NCI-H2171 (cell line): ENCODE measurements at regions not wholly inside any gene's neighbourhood (a gene's known extent, or its start where the extent isn't known, plus 50 kb on each side); places are given as distances from the start of the nearest gene placed in this dataset.
"Not testable (repeated sequence)": the region's sequence is repeated elsewhere in the genome, so short reads cannot be mapped to it uniquely, and the experiment has no call there.

Experiments used
- DNase-seq: peaks from one replicate; lab custom pipeline; 2025; lab: John Stamatoyannopoulos, UW

DNA sequence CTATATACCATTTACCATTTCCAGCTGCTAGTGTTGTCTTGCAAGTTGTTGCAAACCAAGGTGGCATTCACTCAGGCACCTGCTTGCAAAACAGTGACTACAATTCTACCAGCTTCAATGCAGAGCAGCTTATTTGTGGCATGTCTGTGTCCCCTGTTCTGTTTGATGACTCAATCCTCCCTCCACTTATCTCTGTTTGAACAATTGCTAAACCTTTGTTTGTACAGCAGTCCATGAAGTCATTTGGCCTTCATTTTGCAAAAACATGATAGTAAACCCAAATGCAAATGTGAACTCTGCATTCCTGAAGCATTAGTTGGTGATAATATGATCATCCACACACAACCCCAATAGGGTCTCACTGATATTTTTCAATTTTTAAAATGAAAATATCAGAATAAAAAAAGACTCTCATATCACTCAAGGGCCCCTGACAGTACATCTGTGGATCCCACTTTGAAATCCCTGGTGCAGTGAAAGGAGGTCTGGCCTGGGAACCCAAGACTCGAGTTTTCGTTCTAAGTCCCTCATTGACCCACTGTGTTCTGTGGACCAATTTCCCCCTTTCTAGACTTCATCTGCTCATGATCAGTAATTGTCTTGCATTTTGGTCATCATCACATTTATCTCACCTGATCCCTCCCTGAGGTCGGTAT, 425.4 kb downstream of the RPS24 start:
- no peak for DNase-seq

DNA sequence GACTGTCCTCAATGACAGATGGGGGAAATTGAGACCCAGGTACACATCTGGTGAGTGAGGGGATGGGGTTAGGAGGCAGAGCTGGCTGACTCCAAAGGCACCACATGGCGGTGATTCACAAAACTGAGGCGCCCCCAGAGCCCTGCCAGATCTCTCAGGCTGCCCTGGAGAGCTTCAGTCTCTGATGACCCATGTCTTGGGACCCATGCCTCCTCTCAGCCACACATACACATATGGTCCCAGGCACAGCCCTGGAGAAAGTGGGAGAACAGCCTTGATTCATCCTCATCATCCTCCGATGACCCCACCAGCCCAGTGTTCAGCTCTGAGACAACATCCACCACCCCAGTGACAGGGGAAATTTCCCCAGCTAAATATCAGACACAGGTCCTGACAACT, 426.0 kb downstream of the RPS24 start:
- DNase-seq = no peak

DNA sequence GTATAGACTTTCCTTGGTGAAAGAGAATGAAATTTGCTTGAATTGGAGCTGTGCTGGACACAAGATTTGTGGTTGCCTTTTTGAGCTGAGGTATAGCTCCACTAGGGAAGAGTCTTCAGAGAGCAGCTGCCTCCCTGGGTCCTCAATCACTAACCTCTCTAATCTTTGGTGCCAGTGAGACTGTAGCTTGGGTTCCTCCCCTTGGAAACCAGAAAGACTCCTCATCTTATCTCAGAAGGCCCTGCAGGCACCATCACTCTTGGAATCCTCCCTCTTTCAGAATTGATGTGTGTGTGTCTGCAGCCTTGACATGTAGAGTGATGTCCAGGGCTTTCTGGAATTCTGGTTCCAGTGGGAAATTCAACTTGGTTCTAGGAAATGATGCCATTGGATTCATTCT, 426.5 kb downstream of the RPS24 start:
- DNase-seq = no peak

DNA sequence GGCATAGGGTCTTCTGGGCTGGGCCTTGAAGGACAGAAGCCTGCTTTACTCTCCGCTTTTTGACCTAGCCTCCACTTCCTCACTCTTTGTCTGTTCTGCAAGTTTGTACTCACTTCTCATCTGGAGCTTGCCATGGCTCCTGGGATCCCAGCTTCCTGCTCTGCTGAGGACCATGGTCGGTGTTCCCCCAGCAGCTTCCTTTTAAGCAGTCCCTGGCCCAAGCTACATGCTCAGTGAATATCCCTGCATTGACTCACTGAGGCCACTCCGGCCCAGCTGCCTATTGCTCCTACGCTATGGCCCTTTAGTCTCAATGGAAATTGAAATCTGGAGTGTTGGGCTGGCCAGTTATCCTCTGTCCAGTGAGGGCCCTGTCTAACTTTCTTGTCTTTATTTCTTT, 427.7 kb downstream of the RPS24 start:
- DNase-seq = no peak

DNA sequence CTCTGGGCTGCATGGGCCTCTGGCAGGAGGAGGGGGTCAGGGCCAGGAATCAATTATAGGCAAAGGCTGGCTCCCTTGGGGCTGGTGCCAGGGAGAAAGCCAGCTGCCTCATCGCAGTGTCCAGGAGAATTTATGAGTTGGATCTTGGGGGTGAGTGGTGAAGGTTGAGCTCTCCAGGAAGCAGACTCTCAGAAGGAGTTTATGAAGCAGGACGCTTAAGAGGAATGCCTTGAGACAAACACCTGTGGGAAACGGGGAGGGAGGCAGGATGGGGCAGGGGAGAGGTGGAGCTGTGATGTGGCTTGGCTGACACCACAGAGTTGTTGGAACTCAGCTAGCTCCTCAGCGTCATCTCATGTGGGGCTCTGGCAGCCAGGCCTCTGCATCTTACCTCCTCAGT, 428.5 kb downstream of the RPS24 start:
- DNase-seq = no peak

DNA sequence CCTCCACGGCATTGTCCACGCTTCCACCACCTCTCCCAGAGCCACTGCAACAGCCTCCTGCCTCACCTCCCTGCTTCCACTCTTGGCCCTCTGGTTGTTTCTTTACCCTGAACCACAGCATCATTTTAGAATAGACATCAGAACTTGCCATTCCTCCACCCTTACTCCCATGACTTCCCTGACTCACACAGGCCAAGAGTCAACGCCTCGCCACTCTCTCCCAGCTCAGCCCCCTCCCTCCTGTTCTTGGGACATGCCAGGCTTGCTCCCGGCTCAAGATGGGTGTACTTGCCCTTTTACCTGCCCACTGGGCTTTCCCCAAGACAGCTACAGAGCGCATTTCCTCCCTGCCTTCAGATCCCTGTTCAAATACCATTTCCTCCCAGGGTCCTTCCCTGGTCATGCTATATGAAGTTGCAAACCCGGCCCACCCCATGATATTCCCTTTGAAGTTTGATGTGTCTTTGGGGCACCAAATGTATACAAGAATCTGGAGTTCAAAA, 429.1 kb downstream of the RPS24 start:
- no peak for DNase-seq

DNA sequence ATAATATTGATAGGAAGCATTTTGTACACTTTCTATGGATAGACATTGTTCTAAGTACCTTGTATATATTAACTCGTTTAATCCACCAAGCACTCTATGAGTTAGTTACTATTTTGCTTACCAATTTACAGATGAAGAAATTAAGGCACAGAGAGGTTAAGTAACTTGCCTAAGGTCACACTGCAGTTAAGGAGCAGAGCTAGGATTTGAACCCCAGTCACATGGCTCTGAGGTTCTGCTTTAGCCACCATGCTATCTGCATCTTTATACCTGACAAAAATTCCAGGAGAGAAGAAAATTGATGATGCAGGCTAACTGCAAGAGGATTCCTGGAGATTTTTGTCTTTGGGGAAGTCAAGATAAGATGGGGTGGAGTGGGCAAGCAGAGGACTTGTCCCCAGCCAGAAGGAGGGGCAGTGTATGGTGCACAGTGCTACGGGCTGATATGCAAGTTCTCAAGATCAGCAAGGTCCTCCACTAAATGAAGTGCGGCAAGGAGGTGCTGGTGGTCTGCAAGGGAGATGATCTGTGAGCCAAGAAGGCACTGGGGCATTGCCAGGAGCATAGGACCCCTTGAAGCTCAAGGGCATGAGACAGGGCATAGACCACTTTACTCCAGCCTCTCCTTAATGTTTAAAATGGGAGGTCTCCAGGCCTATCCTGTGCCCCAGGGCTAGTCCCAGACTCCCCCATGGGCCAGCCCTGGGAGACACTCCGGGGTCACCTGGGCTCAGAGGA, 430.6 kb downstream of the RPS24 start:
- no peak for DNase-seq

DNA sequence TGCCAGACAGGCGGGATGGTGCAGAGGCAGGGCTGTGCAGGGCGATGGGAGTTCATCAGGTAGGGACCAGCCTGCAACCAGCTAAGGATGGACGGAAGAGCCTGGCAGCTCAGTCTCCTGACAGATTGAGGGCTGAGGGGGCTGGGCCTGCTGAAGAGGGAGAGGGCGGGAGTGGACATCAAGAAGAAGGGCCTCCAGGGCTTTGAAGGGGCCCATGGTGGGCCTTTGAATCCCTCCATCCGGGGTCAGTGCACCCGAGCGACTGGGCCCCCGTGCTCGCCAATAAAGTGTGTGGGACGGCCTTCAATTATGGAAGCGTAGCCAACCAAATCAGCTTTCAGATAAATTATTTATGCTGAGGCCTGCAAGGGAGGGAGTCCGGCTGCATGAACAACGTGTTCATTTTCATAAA, 431.2 kb downstream of the RPS24 start:
- no peak for DNase-seq

DNA sequence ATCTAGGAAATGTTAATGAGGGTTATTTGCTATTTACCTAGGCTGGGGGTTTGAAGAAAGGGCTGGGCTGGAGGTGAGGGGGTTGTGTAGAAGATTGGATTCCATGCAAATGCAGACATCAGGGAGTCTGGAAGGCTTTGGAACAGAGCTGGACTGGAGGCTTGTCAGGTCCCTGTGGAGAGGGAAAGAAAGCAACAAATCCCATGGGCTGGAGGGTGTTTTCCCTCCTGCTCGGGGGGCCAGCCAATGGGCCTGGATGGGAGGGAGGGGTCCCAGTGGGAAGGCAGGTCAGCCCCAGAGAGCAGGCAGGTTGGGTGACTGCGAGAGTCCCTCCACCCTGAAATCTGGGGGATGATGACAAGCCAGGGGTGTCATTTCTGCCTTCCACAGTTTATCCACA, 431.8 kb downstream of the RPS24 start:
- no peak for DNase-seq

DNA sequence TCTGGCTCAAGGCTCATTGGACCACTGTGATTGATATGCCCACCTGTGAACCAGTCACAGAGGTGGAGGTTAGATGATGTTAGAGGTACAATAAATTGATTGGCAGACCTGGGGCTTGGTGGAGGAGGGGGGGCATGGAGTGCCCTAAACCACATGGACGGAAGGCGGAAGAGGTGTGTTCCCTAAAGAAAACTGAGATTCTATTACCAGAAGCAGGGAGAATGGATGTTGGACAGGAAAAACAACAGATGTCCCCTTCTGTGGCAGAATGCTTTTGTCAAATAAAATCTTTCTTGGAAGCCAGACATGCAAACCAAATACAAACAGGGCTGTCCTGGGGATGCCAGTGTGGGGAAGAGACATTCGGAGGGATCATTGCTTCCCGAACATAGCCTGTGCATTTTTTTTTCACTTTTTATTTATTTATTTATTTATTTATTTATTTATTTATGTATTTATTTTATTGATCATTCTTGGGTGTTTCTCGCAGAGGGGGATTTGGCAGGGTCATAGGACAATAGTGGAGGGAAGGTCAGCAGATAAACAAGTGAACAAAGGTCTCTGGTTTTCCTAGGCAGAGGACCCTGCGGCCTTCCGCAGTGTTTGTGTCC, 433.9 kb downstream of the RPS24 start:
- DNase-seq = peak; percentile 83

DNA sequence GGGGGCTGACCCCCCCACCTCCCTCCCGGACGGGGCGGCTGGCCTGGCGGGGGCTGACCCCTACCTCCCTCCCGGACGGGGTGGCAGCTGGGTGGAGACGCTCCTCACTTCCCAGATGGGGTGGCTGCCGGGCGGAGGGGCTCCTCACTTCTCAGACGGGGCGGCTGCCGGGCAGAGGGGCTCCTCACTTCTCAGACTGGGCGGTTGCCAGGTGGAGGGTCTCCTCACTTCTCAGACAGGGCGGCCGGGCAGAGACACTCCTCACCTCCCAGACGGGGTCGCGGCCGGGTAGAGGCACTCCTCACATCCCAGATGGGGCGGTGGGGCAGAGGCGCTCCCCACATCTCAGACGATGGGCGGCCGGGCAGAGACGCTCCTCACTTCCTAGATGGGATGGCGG, 435.1 kb downstream of the RPS24 start:
- not testable (repeated sequence) for DNase-seq

DNA sequence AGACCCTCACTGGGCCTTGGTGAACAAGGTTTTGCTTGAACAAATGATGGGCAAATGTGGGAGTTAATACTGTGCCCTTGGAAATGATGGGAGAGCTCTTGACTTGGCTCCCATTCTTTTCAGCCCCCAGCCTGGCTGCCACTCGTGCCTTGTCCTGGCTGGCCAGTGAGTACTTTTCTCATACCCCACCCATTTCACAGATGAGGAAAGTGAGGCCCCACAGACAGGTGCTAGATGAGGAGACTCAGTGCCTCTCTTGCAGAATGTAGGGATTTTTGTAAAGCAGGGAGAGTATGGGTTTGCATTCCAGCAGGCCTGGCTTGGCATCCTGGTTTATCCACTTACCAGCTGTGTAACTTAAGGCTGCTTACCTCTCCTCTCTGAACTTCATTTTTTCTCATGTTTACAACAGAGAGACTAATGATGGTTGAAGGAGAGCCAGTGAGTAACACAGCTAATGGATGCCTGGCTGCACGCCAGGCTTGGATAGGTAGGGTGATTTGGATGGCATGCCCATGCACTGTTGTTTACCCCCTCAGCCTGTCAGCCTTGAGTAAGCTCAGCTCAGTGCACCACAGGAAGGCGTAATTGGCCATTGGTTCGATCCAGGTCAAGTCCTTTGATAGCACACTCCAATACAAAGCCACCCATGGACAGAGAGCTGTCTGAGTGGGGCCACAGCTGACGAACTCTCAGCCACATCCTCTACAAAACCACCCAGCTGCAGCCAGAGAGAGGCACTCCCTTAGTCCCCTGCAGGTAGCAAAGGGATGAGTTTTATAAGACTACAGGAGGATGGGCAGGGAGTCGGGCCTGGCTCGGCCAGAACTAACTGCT, 436.8 kb downstream of the RPS24 start:
- peak; percentile 70 for DNase-seq

DNA sequence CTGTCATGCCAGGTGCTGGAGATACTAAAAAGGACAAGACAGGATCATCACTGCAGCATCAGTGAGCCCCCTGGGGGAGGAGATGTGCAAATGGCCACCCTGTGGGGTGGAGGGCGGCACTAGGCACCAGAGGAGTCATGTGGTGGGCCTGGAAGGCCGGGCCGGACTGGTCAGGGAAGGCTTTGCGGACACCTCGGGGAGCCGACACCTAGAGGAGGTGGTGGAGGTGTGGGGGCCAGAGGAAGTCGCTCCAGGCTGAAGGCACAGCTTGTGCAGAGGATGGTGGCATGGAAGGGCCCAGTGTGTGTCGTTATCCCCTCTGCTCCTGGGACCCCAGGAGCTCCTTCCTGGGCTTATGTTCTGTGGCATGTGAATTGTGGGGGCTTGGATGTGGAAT, 437.7 kb downstream of the RPS24 start:
- DNase-seq = no peak

DNA sequence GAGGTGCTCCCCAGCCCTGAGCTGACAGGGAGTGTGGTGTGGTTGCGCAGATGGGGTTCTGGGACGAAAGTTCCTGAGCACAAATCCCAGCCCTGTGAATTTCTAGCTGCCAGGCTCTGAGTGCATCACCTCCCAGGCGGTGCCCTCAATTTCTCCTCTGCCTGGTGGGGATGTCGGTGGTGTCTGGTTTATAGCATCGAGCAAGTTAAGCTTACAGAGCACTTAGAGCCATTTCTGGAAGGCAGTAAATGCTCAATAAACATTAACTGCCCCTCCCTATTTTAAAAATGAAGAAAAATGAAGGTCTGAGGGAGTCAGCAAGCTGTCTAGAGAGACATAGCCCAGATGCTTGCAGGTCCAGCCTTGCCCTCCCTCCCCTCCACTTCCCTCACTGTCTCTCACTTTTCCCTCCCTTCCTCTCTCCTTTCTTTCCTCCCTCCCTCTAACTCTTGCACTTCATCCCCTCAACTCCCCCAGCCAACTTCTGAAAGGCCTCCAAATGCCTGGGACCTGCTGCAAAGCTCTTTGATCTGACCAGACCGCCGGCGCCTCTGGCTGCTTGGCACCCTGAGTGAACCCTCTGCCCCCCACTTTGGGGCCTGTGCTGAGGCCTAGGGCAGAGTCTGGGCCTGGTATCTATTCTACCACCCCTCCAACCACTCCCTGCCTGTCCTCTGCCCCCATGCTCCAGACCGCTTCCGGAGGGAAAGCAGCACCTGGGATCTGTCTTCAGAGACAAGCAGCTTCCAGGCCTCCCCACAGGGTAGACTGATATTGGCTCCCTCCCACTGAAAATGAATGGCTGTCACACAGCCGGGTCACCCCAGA, 438.3 kb downstream of the RPS24 start:
- no peak for DNase-seq

DNA sequence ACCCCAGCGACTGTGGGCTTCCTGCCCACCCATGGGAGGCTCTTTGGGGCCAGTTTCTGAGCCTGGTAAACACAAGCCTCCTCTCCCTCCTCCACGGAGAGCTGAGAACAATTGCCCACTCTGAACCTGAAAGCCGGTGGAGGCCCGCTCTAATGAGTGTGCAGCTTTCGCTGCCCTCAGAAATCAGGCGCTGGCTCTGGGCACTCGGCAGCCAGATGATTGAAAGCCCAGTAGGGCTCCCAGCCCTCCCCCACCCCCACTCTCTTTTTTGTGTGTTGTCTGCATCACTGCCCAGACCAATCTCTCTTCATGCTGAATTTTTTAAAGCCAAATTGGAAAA, 438.9 kb downstream of the RPS24 start:
- DNase-seq = no peak

DNA sequence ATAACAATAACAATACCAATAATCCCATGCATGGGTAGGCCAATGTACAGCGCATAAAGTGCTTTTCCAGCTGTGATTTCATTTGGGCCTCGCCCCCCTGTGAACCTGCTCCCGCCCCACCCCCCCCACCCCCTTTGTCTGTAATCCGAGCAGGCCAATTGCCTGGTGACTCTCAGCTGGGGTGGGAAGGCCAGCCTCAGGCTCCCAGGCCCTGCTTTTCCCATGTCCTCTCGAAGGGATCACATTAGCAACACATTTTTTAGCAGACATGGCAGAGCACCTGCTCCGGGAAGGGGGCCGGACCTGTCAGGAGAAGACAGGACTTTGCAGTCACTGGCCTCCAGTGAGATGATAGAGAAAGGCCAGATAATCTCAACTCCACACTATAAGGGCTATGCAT, 439.3 kb downstream of the RPS24 start:
- DNase-seq = no peak

DNA sequence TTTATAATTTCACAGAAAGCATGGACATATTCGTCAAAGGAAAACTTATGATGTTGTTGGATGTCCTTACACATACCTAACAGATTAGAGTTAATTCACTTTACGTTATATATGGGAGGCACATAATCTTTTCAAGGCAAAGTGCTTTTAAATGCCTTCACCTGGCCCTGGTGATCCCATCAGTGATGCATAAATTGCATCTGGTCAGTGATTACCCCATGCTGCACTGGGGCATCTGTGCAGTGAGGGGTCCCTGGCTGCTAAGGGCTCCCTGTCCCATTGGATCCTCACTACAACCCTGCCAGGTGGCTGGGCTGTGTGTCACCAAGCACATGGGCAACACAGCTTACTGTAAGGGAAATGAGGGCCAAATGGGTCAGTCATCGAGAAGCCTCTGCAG, 441.1 kb downstream of the RPS24 start:
- DNase-seq = no peak

DNA sequence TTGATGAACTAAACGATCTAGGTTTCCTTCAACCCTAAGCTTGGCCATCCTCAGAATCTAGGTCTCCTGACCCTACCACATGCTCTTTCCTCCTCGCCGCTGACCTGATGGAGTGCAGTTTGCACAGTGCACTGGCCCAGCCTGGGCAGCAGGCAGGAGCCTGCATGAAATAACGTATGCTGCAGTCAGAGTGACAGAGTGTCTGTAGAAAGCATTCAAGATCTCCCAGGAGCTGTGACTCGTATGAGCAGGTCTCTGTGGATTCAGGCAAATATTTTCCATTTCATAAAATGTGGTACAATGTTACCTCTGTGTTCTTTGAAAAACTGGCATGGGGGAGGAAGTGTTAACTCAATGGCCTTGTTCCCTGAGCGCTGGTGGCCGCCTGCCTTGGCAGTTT, 441.8 kb downstream of the RPS24 start:
- DNase-seq = no peak

DNA sequence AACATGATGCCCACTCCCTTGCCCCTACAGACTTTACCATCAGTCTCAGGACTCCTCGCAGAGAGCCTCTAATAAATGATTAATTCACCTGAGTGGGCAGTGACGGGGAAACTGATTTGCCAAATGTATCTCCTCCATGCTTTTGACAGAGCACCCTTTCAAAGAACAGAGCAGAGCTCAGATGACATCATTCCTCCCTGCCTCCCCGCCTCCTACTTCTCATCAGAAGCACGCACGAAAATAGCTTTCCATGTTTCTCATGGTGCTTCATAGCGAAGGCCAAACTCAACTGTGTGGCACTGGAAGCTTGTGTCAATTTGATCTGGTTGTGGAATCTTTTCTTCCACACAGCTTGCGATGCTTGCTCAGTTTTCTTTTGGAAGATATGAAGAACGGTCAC, 442.5 kb downstream of the RPS24 start:
- no peak for DNase-seq

DNA sequence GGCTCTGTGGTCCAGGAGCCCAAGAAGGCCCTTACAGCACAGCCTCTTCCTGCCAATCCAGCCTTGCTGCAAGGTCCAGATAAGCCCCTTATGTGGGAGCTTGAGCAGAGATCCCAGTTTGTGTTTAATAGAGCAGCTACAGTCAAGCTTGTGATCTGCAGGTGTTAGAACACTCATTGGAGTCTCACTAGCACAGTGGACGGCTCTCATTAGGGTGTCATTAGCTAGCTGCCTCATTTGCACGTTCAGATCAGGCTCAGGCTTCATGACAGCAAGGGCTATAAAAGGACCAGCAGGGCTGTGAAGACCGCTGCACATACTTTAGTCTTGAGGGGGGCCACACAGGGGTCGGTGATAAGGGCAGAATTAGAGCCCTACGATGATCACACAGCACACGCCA, 443.2 kb downstream of the RPS24 start:
- DNase-seq = no peak

DNA sequence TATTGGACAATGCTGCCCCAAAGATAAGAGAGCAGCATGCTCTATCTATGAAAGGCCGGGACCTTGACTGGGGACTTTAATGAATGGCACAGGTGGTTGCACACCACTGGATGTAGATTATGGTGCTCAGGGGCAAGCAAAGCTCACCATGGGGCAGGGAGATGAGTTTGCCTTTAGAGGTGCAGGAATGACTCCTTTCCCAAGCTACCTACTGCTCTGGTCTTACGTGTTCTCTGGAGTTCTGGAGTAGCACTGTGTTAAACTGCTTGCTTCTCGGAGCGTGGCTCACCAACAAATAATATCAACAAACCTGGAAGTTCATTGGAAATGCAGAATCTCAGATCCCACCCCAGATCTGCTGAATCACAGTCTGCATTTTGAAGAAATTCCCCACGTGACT, 445.3 kb downstream of the RPS24 start:
- no peak for DNase-seq

DNA sequence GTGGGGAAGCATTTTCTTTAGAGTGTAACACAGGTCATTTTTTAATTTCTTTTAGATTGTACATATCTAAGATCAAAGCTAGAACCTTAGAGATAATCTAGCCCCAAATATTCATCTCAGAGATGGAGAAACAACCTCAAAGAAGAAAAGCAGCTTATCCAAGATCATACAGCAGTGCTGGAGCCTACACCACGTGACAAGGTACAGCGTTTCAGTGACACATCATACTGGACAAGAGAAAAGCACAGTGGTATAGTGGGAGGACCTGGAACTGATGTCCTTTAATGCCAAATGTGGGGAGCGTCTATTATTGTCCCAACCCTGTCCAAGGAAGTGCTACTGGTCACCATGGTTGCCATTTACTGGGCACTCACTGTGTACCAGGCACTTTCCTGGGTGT, 445.8 kb downstream of the RPS24 start:
- no peak for DNase-seq
